ENCODE measurements at regions not wholly inside any gene's neighbourhood (a gene's known extent, or its start where the extent isn't known, plus 50 kb on each side); places are given as distances from the start of the nearest gene placed in this dataset.

DNA sequence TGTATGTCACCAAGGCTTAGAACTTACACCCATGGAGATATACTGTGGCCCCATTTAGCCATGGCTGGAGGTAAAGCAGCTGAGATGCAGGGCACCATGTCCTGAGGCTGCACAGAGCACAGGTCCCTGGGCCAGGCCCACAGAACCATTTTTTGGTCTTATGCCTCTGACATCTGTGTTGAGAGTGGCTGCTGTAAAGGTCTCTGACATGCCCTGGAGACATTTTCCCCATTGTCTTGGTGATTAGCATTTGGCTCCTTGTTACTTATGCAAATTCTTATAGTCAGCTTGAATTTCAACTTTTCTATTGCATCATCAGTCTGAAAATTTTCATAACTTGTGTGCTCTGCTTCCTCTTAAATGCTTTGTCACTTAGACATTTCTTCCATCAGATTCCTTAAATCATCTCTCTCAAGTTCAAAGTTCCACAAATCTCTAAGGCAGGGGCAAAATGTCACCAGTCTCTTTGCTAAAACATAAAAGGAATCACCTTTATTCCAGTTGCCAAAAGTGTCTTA is 701.3 kb downstream of the EPHA3 start:
- Mint-ChIP-seq H3K9me3 (peaks cover 15% of the 10 kb centered on the region), H3K27ac (no peak overlapping the region), H3K4me3 (no peak overlapping the region), H3K36me3 (ENCODE audit: low read depth) (no peaks in the 10 kb centered on the region), H3K4me1 (ENCODE audit: low read depth) (no peaks in the 10 kb centered on the region), H3K27me3 (ENCODE audit: insufficient read depth) (no peaks in the 10 kb centered on the region)
- TF ChIP-seq, protein P1, sequence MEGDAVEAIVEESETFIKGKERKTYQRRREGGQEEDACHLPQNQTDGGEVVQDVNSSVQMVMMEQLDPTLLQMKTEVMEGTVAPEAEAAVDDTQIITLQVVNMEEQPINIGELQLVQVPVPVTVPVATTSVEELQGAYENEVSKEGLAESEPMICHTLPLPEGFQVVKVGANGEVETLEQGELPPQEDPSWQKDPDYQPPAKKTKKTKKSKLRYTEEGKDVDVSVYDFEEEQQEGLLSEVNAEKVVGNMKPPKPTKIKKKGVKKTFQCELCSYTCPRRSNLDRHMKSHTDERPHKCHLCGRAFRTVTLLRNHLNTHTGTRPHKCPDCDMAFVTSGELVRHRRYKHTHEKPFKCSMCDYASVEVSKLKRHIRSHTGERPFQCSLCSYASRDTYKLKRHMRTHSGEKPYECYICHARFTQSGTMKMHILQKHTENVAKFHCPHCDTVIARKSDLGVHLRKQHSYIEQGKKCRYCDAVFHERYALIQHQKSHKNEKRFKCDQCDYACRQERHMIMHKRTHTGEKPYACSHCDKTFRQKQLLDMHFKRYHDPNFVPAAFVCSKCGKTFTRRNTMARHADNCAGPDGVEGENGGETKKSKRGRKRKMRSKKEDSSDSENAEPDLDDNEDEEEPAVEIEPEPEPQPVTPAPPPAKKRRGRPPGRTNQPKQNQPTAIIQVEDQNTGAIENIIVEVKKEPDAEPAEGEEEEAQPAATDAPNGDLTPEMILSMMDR (IDR thresholded peaks at IDR 0.05), result no peak
- DNase-seq, result no peak

DNA sequence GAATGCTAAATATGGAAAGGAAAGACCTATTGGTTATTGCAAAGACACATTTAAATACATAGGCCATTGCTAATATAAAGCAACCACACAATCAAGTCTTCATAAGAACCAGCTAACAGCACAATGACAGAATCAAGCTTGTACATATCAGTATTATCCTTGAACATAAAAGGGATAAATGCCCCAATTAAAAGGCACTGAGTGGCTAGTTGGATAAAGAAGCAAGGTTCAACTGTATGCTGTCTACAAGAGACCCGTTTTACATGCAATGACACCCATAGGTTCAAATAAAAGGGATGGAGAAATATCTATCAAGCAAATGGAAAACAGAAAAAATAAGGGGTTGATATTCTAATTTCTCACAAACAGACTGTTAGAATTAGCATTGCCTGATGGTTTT is 706.1 kb downstream of the EPHA3 start:
- no peak for DNase-seq
- Mint-ChIP-seq H3K9me3 (peaks cover 46% of the 10 kb centered on the region), H3K4me3 (no peak overlapping the region), H3K36me3 (ENCODE audit: low read depth) (peaks cover 5% of the 10 kb centered on the region; the same call in 1 of the 2 replicates), H3K27ac (no peak overlapping the region), H3K4me1 (ENCODE audit: low read depth) (no peaks in the 10 kb centered on the region), H3K27me3 (ENCODE audit: insufficient read depth) (no peaks in the 10 kb centered on the region)
- TF ChIP-seq, protein P1 (IDR thresholded peaks at IDR 0.05), result no peak

- peaks cover 22% of the 10 kb centered on the region for H3K9me3 Mint-ChIP-seq
- TF ChIP-seq, protein P1 (IDR thresholded peaks at IDR 0.05), result no peak
These were observed 733.6 kb downstream of the EPHA3 start for GRCh38 chr3:89841041-89841440.

GRCh38 chr3:89845053-89845452 is 737.6 kb downstream of the EPHA3 start:
- TF ChIP-seq, protein P1 (IDR thresholded peaks at IDR 0.05), result no peak
- H3K27me3 Mint-ChIP-seq (ENCODE audit: insufficient read depth), result no peaks in the 10 kb centered on the region
- H3K4me3 Mint-ChIP-seq, result no peak overlapping the region
- peaks cover 17% of the 10 kb centered on the region for H3K9me3 Mint-ChIP-seq
- DNase-seq, result no peak
- H3K27ac Mint-ChIP-seq, result no peak overlapping the region
- H3K36me3 Mint-ChIP-seq (ENCODE audit: low read depth), result no peaks in the 10 kb centered on the region
- no peaks in the 10 kb centered on the region for H3K4me1 Mint-ChIP-seq (ENCODE audit: low read depth)

More at GRCh38 chr3:89841041-89841440, 733.6 kb downstream of the EPHA3 start:
- H3K27me3 Mint-ChIP-seq (ENCODE audit: insufficient read depth), result no peaks in the 10 kb centered on the region
- H3K4me3 Mint-ChIP-seq, result no peak overlapping the region
- H3K27ac Mint-ChIP-seq, result no peak overlapping the region
- H3K36me3 Mint-ChIP-seq (ENCODE audit: low read depth), result no peaks in the 10 kb centered on the region
- no peak for DNase-seq
- H3K4me1 Mint-ChIP-seq (ENCODE audit: low read depth), result no peaks in the 10 kb centered on the region

- H3K27me3 Mint-ChIP-seq (ENCODE audit: insufficient read depth), result no peaks in the 10 kb centered on the region
- no peak overlapping the region for H3K4me3 Mint-ChIP-seq
- no peak for DNase-seq
- H3K27ac Mint-ChIP-seq, result no peak overlapping the region
- H3K36me3 Mint-ChIP-seq (ENCODE audit: low read depth), result no peaks in the 10 kb centered on the region; the same call in 1 of the 2 replicates
- no peaks in the 10 kb centered on the region for H3K4me1 Mint-ChIP-seq (ENCODE audit: low read depth)
- TF ChIP-seq, protein P1 (IDR thresholded peaks at IDR 0.05), result no peak
- peaks cover 13% of the 10 kb centered on the region for H3K9me3 Mint-ChIP-seq
These were observed 740.5 kb downstream of the EPHA3 start for GRCh38 chr3:89847955-89848354.
